Fibroblast of peridontal ligament (primary cell): ENCODE measurements at regions not wholly inside any gene's neighbourhood (a gene's known extent, or its start where the extent isn't known, plus 50 kb on each side); places are given as distances from the start of the nearest gene placed in this dataset.
"Not testable (repeated sequence)": the region's sequence is repeated elsewhere in the genome, so short reads cannot be mapped to it uniquely, and the experiment has no call there.

ENCODE experiments used
- DNase-seq: peaks from one replicate; pipeline ENCODE4 v3.0.0-alpha.2; 2010; ENCODE audit errors: extremely low read depth

GRCh38 chr13:70995338-70995737 lies 871.7 kb downstream of the DACH1 start:
- DNase-seq = no peak

- no peak for DNase-seq
Observed at GRCh38 chr13:70994191-70994590, 872.8 kb downstream of the DACH1 start.

GRCh38 chr13:70987043-70987442 lies 878.8 kb upstream of the KLHL1 start:
- no peak for DNase-seq

- no peak for DNase-seq
Observed at GRCh38 chr13:70985371-70985770, 877.1 kb upstream of the KLHL1 start.

GRCh38 chr13:70981219-70981618 lies 873.0 kb upstream of the KLHL1 start:
- not testable (repeated sequence) for DNase-seq

- no peak for DNase-seq
Observed at GRCh38 chr13:70969321-70969720, 861.1 kb upstream of the KLHL1 start.

GRCh38 chr13:70967564-70967963 lies 859.3 kb upstream of the KLHL1 start:
- DNase-seq = no peak

GRCh38 chr13:70964874-70965273 lies 856.6 kb upstream of the KLHL1 start:
- no peak for DNase-seq

GRCh38 chr13:70964124-70964523 lies 855.9 kb upstream of the KLHL1 start:
- DNase-seq = no peak

- DNase-seq = peak; percentile 21
Observed at GRCh38 chr13:70960841-70961443, 852.7 kb upstream of the KLHL1 start.

GRCh38 chr13:70959035-70959775 lies 851.0 kb upstream of the KLHL1 start:
- DNase-seq = no peak

GRCh38 chr13:70955887-70956286 lies 847.6 kb upstream of the KLHL1 start:
- no peak for DNase-seq

GRCh38 chr13:70950664-70951063 lies 842.4 kb upstream of the KLHL1 start:
- no peak for DNase-seq

GRCh38 chr13:70945506-70945905 lies 837.3 kb upstream of the KLHL1 start:
- DNase-seq = no peak

- no peak for DNase-seq
Observed at GRCh38 chr13:70941454-70941853, 833.2 kb upstream of the KLHL1 start.

GRCh38 chr13:70938462-70938861 lies 830.2 kb upstream of the KLHL1 start:
- no peak for DNase-seq

- no peak for DNase-seq
Observed at GRCh38 chr13:70932511-70932910, 824.3 kb upstream of the KLHL1 start.

GRCh38 chr13:70923863-70924752 lies 815.9 kb upstream of the KLHL1 start:
- DNase-seq = no peak

GRCh38 chr13:70911286-70911685 lies 803.0 kb upstream of the KLHL1 start:
- no peak for DNase-seq

- DNase-seq = no peak
Observed at GRCh38 chr13:70908795-70909194, 800.5 kb upstream of the KLHL1 start.

- DNase-seq = no peak
Observed at GRCh38 chr13:70905035-70905434, 796.8 kb upstream of the KLHL1 start.

GRCh38 chr13:70896136-70896535 lies 787.9 kb upstream of the KLHL1 start:
- DNase-seq = no peak

GRCh38 chr13:70895599-70895998 lies 787.3 kb upstream of the KLHL1 start:
- no peak for DNase-seq
